ENCODE measurements at regions not wholly inside any gene's neighbourhood (a gene's known extent, or its start where the extent isn't known, plus 50 kb on each side); places are given as distances from the start of the nearest gene placed in this dataset.
"Not testable (repeated sequence)": the region's sequence is repeated elsewhere in the genome, so short reads cannot be mapped to it uniquely, and the experiment has no call there.

GRCh38 chr10:78664929-78665553 lies 403.7 kb upstream of the ZMIZ1 start:
- no peak for DNase-seq

DNA sequence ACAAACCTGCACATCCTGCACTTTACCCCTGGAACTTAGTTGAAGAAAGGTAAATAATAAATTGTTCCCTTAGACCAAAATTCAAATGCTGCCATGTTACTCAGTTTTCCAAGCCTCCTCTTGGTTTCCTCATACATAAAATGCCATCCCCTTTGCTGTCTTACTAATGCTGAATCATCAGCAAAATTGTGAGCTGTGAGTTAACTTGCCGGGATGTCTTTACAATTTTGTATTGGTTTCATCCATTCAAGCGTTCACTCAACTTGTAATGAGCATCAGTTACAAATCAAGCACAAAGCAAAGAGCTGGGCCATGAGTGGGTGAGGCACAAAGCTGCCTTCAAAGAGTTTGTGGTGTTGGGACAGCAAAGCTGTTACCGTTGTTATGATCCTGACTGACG lies 395.8 kb upstream of the ZMIZ1 start:
- no peak for DNase-seq

DNA sequence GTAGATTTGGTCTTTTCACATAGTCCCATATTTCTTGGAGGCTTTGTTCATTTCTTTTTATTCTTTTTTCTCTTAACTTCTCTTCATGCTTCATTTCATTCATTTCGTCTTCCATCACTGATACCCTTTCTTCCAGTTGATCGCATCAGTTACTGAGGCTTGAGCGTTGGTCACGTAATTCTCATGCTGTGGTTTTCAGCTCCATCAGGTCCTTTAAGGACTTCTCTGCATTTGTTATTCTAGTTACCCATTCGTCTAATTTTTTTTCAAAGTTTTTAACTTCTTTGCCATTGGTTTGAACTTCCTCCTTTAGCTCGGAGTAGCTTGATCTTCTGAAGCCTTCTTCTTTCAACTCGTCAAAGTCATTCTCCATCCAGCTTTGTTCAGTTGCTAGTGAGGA lies 387.6 kb upstream of the ZMIZ1 start:
- DNase-seq = not testable (repeated sequence)

GRCh38 chr10:78681986-78682385 lies 386.8 kb upstream of the ZMIZ1 start:
- DNase-seq = not testable (repeated sequence)

DNA sequence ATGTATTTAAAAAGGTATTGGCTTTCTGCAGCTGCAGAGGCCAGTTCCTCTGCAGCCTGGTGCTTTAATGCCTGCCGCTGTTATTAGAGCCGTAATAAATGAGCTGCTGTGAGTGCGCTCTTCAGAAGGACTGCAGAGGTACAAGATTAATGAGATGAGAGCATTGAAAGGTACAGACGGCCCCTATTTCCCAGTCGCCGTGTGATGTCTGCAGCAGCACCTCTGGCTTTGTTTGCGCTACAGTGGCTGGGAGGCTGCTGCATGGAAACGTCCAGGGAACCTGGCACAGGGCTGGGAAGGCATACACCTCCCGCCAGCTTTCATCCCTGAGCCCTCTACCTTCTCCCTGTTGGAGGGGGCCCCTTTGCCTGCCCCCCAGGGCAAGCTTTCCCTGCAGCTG lies 383.8 kb upstream of the ZMIZ1 start:
- DNase-seq = no peak

- DNase-seq = no peak
These were observed 383.2 kb upstream of the ZMIZ1 start for GRCh38 chr10:78685466-78686103.

GRCh38 chr10:78686444-78687060 lies 382.2 kb upstream of the ZMIZ1 start:
- DNase-seq = no peak

- no peak for DNase-seq
These were observed 381.1 kb upstream of the ZMIZ1 start for GRCh38 chr10:78687626-78688025.

DNA sequence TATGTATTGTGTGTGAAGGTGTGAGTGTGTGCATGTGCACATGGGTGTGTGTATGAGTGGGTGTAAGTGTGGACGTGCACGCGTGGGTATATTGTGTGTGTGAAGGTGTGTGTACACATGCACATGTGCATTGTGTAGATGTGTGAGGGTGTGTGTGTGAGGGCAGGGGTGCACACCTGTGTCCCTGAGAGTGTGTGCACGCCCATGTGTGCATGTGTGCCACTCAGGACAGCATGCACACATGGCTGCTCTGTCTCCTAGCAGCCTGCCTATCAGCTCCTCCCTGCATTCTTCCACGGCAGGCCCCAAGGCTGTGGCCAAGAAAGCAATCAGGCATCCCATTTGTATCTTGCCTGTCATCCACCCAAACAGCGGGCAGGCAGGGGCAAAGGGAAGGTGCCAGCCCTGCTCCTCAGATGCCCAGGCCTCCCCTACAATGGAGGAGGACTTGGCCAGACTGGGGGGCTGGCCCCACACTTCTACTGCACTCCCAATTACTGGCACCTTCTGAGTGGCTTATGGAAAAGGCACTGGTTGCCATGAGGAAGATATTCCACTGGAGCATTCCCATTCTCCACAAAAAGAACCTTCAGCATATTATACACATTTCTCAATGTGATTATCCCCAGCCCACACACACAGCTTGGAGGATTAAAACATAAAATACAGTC lies 380.4 kb upstream of the ZMIZ1 start:
- DNase-seq = no peak

- no peak for DNase-seq
These were observed 379.7 kb upstream of the ZMIZ1 start for GRCh38 chr10:78688901-78689583.

GRCh38 chr10:78689584-78689935 lies 379.2 kb upstream of the ZMIZ1 start:
- DNase-seq = no peak

DNA sequence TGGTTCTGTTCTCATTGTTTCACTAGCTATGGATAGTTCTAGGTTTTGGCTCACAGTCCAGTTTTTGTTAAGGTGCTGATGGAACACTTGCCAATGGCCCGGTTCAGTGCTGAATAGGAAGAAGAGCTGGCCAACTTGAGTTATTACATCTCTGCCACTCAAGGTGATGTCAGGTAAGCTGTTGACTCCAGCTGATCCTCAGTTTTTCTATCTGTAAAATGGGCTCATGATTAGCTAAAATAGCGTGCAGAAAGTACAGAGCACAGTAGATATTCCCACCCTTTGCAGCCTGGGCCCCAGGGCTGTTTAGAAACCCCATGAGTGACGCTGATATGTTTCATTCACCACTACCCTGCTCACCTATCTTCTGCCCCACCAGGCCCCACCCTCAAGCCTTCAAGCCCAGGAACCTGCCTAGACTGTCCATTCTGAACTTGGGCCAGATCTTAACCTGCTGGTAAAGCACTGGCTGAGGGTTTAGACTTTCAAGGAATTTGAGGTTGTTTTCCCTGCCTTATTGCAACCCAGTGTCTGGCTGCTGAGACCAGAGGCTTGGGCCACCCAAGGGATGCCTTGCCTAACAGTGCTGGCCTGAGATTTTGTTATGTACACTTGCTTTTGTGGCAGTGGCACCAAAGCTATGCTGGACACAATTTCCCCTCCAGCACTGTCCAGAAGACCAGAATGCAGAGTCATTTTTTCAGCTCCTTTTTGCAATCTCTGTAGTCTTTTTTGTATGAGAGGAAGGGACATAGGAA lies 378.2 kb upstream of the ZMIZ1 start:
- DNase-seq = no peak

- no peak for DNase-seq
These were observed 377.3 kb upstream of the ZMIZ1 start for GRCh38 chr10:78691301-78692030.

- no peak for DNase-seq
These were observed 376.7 kb upstream of the ZMIZ1 start for GRCh38 chr10:78692071-78692470.

GRCh38 chr10:78695846-78696245 lies 372.9 kb upstream of the ZMIZ1 start:
- no peak for DNase-seq

- DNase-seq = no peak
These were observed 371.9 kb upstream of the ZMIZ1 start for GRCh38 chr10:78696791-78697395.

DNA sequence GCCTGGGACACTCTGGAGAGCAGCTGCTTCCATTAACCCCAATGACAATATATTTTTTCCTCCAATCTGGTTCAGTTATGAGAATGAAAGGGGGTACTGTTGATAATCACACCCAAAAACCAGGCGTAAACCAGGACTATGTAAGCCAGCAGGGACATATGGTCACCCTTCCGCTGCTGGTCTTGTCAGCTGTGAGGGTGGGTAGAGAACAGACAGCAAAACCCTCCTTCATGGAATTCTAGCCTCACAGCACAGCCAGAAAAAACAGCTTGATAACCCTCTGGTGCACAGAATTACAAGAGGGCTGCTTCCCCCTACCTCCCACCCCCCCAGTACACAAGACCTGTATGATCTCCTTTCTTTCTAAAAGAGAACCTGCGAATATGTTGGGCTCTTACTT lies 368.8 kb upstream of the ZMIZ1 start:
- no peak for DNase-seq

- no peak for DNase-seq
These were observed 368.4 kb upstream of the ZMIZ1 start for GRCh38 chr10:78700413-78700812.

- no peak for DNase-seq
These were observed 367.8 kb upstream of the ZMIZ1 start for GRCh38 chr10:78700816-78701520.

DNA sequence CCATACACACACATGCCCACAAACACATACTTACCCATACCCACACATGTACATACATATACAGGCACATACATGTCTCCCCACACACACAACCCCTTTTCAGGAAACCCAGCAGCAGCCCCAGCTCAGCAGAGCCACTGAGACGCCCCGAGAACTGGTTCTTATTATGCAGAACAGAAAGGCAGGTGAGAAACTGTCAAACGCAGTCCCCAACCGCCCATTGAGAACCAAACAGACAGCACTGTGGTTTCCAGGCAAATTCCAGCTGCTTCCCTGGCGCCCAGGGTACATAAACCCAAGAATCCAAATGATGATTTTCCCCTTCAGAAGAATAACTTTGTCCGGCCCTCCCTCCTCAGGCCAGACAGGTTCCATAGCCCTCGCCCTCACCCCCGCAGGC lies 366.6 kb upstream of the ZMIZ1 start:
- DNase-seq = no peak

GRCh38 chr10:78702876-78703275 lies 365.9 kb upstream of the ZMIZ1 start:
- DNase-seq = no peak
